ENCODE measurements at regions not wholly inside any gene's neighbourhood (a gene's known extent, or its start where the extent isn't known, plus 50 kb on each side); places are given as distances from the start of the nearest gene placed in this dataset.

DNA sequence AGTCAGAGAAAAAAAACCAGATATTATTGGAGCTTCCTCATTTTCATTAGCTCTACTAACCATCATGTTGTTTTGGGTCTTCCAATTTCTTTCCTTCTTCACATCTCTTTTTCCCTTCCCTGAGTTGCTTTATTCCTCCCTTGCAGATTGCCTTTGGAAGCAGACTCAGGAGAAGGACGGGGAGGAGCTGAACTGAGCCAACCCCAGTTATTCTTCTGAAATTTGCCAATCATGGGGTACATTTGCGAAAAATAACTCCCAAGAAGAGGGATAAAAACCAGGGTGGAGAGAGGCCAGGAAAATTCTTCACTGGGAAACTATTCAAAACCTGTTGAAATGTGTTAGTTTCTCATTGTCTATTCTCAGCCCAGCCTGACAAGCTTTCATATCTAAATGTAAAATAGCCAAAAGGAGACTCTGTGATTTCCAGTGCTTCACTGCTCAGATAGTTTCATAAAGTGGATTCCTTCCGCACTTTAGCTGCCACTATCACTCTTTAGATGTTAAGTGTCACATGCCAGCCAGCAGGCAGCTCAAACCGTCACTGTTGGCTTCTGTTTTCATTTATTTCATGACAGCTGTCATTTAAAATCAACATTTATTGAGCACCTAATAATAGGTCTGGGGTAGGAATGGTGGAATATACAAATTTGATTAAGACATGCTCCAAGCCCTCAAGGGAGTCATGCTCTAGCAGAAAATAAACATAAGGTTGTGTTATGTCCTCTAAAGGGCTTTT, 204.5 kb downstream of the SREK1 start:
- POLR2A ChIA-PET = no interaction called here
- DNase-seq = no peak
- Mint-ChIP-seq H3K4me3 (no peak overlapping the region), H3K27me3 (peaks cover 10 to 14% of the 10 kb centered on the region in 2 donors), H3K36me3 (no peaks in the 10 kb centered on the region), H3K9me3 (no peaks in the 10 kb centered on the region), H3K4me1 (no peaks in the 10 kb centered on the region), H3K27ac (no peak overlapping the region)
- CTCF ChIA-PET = interaction anchor here in 1 of 2 donors (1.3 kb wide), 1 partner anchor 42 kb away, joined by 3 read pairs; no protein-coding TSS in a partner anchor
- no peak for ATAC-seq (replicated peaks in 1 of 4)
- no CpG with 5 or more reads among the region's 4 CpGs for WGBS (ENCODE audit: insufficient coverage)
- Histone ChIP-seq H3K27ac (ENCODE audit: low read length) (no peak overlapping the region), H3K9me3 (no peaks in the 10 kb centered on the region), H3K4me3 (ENCODE audit: control insufficient read depth in 1 of 2, extremely low read depth in 1 of 2, low read length in 1 of 2) (no peak overlapping the region), H3K36me3 (ENCODE audit: control insufficient read depth in 2 of 2, extremely low read depth in 1 of 2, insufficient read depth in 1 of 2, low read length in 1 of 2) (no peaks in the 10 kb centered on the region), H3K4me1 (ENCODE audit: control insufficient read depth in 1 of 2, extremely low read depth in 1 of 2, insufficient read depth in 2 of 2, low read length in 2 of 2) (no peaks in the 10 kb centered on the region), H3K27me3 (replicated peaks in 1 of 2; ENCODE audit: control insufficient read depth in 2 of 2, extremely low read depth in 1 of 2, insufficient read depth in 2 of 2, low read length in 1 of 2) (no peaks in the 10 kb centered on the region)

DNA sequence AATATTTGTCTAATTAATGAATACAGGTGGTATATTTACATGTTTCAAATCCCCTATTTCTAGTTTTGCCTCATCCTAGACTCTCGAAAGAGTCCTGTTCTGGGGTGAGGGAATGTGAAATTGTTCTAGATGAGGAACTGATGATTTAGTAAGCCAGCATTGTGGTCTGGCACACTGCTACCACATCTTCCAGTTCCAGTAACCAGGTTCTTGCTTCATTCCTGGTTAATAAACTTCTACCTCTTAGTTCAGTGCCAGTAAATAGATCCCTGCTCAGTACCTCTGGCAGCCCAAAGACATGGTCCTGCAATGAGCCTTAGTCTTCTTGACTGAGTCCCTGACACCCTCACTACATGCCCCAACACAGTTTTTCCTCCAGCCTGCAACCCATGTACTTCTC, 207.7 kb downstream of the SREK1 start:
- Histone ChIP-seq H3K4me1 (ENCODE audit: control insufficient read depth in 1 of 2, extremely low read depth in 1 of 2, insufficient read depth in 2 of 2, low read length in 2 of 2) (no peaks in the 10 kb centered on the region), H3K27me3 (replicated peaks in 1 of 2; ENCODE audit: control insufficient read depth in 2 of 2, extremely low read depth in 1 of 2, insufficient read depth in 2 of 2, low read length in 1 of 2) (no peaks in the 10 kb centered on the region), H3K4me3 (ENCODE audit: control insufficient read depth in 1 of 2, extremely low read depth in 1 of 2, low read length in 1 of 2) (no peak overlapping the region), H3K9me3 (no peaks in the 10 kb centered on the region), H3K27ac (ENCODE audit: low read length) (no peak overlapping the region), H3K36me3 (ENCODE audit: control insufficient read depth in 2 of 2, extremely low read depth in 1 of 2, insufficient read depth in 1 of 2, low read length in 1 of 2) (no peaks in the 10 kb centered on the region)
- DNase-seq = no peak
- WGBS (ENCODE audit: insufficient coverage) = no CpG with 5 or more reads among the region's 1 CpG
- ATAC-seq (replicated peaks in 1 of 4) = no peak
- no peaks in the 10 kb centered on the region for H3K9me3 Mint-ChIP-seq
- POLR2A ChIA-PET = no interaction called here
- no peaks in the 10 kb centered on the region for H3K4me1 Mint-ChIP-seq
- no peak overlapping the region for H3K4me3 Mint-ChIP-seq
- CTCF ChIA-PET = no interaction called here
- peaks cover 10 to 22% of the 10 kb centered on the region in 2 donors for H3K27me3 Mint-ChIP-seq
- H3K27ac Mint-ChIP-seq = no peak overlapping the region
- H3K36me3 Mint-ChIP-seq = no peaks in the 10 kb centered on the region

DNA sequence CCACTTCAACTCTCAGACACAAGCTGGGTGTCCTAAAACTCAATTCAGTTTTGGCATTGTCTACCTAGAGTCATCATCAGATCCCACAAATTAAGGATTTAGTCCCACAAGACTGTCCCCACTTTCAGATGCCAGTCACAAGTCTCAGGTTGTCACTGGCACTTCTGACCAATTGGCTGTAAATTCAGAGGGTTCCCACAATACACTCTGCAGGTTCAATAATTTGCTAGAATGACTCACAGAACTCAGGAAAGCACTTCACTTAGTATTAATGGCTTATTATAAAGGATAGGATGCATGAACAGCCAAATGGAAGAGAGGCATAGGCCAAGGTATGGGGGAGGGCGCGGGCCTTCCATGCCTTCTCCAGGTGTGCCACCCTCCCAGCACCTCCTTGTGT, 209.1 kb downstream of the SREK1 start:
- ChIA-PET POLR2A (no interaction called here), CTCF (no interaction called here)
- Histone ChIP-seq H3K27ac (ENCODE audit: low read length) (no peak overlapping the region), H3K36me3 (ENCODE audit: control insufficient read depth in 2 of 2, extremely low read depth in 1 of 2, insufficient read depth in 1 of 2, low read length in 1 of 2) (no peaks in the 10 kb centered on the region), H3K4me3 (ENCODE audit: control insufficient read depth in 1 of 2, extremely low read depth in 1 of 2, low read length in 1 of 2) (no peak overlapping the region), H3K4me1 (ENCODE audit: control insufficient read depth in 1 of 2, extremely low read depth in 1 of 2, insufficient read depth in 2 of 2, low read length in 2 of 2) (no peaks in the 10 kb centered on the region), H3K27me3 (replicated peaks in 1 of 2; ENCODE audit: control insufficient read depth in 2 of 2, extremely low read depth in 1 of 2, insufficient read depth in 2 of 2, low read length in 1 of 2) (no peaks in the 10 kb centered on the region), H3K9me3 (no peaks in the 10 kb centered on the region)
- H3K9me3 Mint-ChIP-seq = no peaks in the 10 kb centered on the region
- DNase-seq (no peak), ATAC-seq (replicated peaks in 1 of 4) (no peak)
- H3K4me1 Mint-ChIP-seq = no peaks in the 10 kb centered on the region
- no peak overlapping the region for H3K4me3 Mint-ChIP-seq
- no CpG with 5 or more reads among the region's 2 CpGs for WGBS (ENCODE audit: insufficient coverage)
- no peak overlapping the region for H3K27ac Mint-ChIP-seq
- H3K36me3 Mint-ChIP-seq = no peaks in the 10 kb centered on the region
- H3K27me3 Mint-ChIP-seq = peaks cover 2 to 22% of the 10 kb centered on the region in 2 donors

DNA sequence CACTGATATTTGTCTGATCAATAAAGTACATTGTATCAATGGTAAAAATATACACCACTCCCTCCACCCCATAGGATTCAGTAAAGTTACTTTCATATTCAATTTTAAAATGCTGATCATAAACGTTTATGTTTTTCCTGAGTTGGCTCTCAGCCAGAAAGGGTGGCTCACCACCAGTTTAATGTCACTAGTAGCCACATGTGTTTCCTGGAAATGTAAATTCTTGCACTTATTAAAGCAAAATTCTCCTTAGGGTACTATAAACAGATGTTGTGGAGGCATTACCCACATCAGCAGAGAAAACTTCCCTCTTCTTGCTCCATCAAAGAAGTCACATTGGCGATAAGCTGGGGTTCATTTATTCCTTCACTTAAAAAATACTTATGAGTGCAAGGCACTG, 210.3 kb downstream of the SREK1 start:
- Mint-ChIP-seq H3K9me3 (no peaks in the 10 kb centered on the region), H3K4me1 (no peaks in the 10 kb centered on the region), H3K27ac (no peak overlapping the region), H3K4me3 (no peak overlapping the region), H3K36me3 (no peaks in the 10 kb centered on the region), H3K27me3 (peaks cover 0 to 19% of the 10 kb centered on the region in 2 donors)
- H3K4me1 ChIP-seq (ENCODE audit: control insufficient read depth in 1 of 2, extremely low read depth in 1 of 2, insufficient read depth in 2 of 2, low read length in 2 of 2) = no peaks in the 10 kb centered on the region
- H3K27ac ChIP-seq (ENCODE audit: low read length) = no peak overlapping the region
- no peaks in the 10 kb centered on the region for H3K9me3 ChIP-seq
- CTCF ChIA-PET = no interaction called here
- no peak for ATAC-seq (replicated peaks in 1 of 4)
- DNase-seq = no peak
- POLR2A ChIA-PET = no interaction called here
- H3K27me3 ChIP-seq (replicated peaks in 1 of 2; ENCODE audit: control insufficient read depth in 2 of 2, extremely low read depth in 1 of 2, insufficient read depth in 2 of 2, low read length in 1 of 2) = no peaks in the 10 kb centered on the region
- no peaks in the 10 kb centered on the region for H3K36me3 ChIP-seq (ENCODE audit: control insufficient read depth in 2 of 2, extremely low read depth in 1 of 2, insufficient read depth in 1 of 2, low read length in 1 of 2)
- 0% methylated on average over 1 of the region's 2 CpGs for WGBS (ENCODE audit: insufficient coverage)
- H3K4me3 ChIP-seq (ENCODE audit: control insufficient read depth in 1 of 2, extremely low read depth in 1 of 2, low read length in 1 of 2) = no peak overlapping the region

DNA sequence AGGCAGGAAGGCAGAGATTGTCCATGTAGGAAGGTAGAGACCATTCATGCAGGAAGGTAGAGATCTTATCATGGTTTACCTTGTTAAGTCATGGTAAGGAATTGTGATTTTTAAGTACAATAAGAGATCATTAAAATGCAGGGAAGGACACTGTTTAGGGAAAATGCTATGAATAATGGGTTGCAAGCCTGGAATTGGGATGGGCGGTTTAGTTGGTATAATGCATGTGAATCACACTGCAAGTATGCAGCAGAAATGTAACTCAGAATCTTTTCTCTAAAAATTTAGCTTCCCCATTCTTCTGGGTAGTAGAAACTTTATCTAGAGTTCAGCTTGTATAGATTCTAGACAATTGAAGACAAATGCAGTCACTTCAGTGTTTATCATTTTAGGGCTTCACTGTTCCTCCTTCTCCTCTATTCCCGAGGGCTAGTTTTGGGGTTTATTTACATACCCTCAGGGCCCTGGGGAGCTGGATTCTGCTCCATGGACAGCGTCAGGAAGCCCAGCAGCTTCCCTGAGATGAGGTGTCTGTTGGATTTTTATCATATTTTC, 212.0 kb downstream of the SREK1 start:
- WGBS (ENCODE audit: insufficient coverage) = no CpG with 5 or more reads among the region's 3 CpGs
- Mint-ChIP-seq H3K4me3 (no peak overlapping the region), H3K4me1 (no peaks in the 10 kb centered on the region), H3K36me3 (no peaks in the 10 kb centered on the region), H3K9me3 (no peaks in the 10 kb centered on the region), H3K27me3 (peaks cover 0 to 19% of the 10 kb centered on the region in 2 donors), H3K27ac (no peak overlapping the region)
- POLR2A ChIA-PET = no interaction called here
- Histone ChIP-seq H3K36me3 (ENCODE audit: control insufficient read depth in 2 of 2, extremely low read depth in 1 of 2, insufficient read depth in 1 of 2, low read length in 1 of 2) (no peaks in the 10 kb centered on the region), H3K27ac (ENCODE audit: low read length) (no peak overlapping the region), H3K27me3 (replicated peaks in 1 of 2; ENCODE audit: control insufficient read depth in 2 of 2, extremely low read depth in 1 of 2, insufficient read depth in 2 of 2, low read length in 1 of 2) (no peaks in the 10 kb centered on the region), H3K4me3 (ENCODE audit: control insufficient read depth in 1 of 2, extremely low read depth in 1 of 2, low read length in 1 of 2) (no peak overlapping the region), H3K9me3 (no peaks in the 10 kb centered on the region), H3K4me1 (ENCODE audit: control insufficient read depth in 1 of 2, extremely low read depth in 1 of 2, insufficient read depth in 2 of 2, low read length in 2 of 2) (no peaks in the 10 kb centered on the region)
- DNase-seq (no peak), ATAC-seq (replicated peaks in 1 of 4) (no peak)
- CTCF ChIA-PET = no interaction called here

DNA sequence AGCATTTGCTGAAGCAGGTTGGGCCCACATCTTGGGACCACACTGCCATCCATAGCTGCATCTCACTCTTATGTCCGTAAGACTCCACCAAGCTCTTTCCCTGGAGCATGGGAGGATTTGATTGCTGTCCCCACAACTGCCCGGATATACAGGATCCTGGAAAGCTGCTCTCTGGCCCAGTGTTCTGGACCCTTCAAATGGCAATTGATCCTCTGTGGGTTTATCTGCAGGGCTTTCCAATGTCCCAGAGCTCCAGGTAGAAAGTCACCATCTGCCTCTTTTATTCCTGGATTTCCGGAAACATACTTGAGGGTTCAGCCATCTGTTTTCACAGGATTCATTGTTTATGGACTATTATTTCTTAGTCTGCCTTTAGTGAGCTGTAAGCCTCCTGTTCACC, 214.6 kb downstream of the SREK1 start:
- H3K9me3 ChIP-seq = no peaks in the 10 kb centered on the region
- Mint-ChIP-seq H3K9me3 (no peaks in the 10 kb centered on the region), H3K27me3 (peaks cover 13 to 24% of the 10 kb centered on the region in 2 donors), H3K27ac (no peak overlapping the region), H3K36me3 (no peaks in the 10 kb centered on the region), H3K4me3 (no peak overlapping the region), H3K4me1 (no peaks in the 10 kb centered on the region)
- H3K4me3 ChIP-seq (ENCODE audit: control insufficient read depth in 1 of 2, extremely low read depth in 1 of 2, low read length in 1 of 2) = no peak overlapping the region
- no peaks in the 10 kb centered on the region for H3K27me3 ChIP-seq (replicated peaks in 1 of 2; ENCODE audit: control insufficient read depth in 2 of 2, extremely low read depth in 1 of 2, insufficient read depth in 2 of 2, low read length in 1 of 2)
- CTCF ChIA-PET = no interaction called here
- H3K36me3 ChIP-seq (ENCODE audit: control insufficient read depth in 2 of 2, extremely low read depth in 1 of 2, insufficient read depth in 1 of 2, low read length in 1 of 2) = no peaks in the 10 kb centered on the region
- DNase-seq = no peak
- H3K4me1 ChIP-seq (ENCODE audit: control insufficient read depth in 1 of 2, extremely low read depth in 1 of 2, insufficient read depth in 2 of 2, low read length in 2 of 2) = no peaks in the 10 kb centered on the region
- ATAC-seq (replicated peaks in 1 of 4) = no peak
- WGBS (ENCODE audit: insufficient coverage) = 94% methylated on average over 2 of the region's 3 CpGs
- H3K27ac ChIP-seq (ENCODE audit: low read length) = no peak overlapping the region
- POLR2A ChIA-PET = no interaction called here

DNA sequence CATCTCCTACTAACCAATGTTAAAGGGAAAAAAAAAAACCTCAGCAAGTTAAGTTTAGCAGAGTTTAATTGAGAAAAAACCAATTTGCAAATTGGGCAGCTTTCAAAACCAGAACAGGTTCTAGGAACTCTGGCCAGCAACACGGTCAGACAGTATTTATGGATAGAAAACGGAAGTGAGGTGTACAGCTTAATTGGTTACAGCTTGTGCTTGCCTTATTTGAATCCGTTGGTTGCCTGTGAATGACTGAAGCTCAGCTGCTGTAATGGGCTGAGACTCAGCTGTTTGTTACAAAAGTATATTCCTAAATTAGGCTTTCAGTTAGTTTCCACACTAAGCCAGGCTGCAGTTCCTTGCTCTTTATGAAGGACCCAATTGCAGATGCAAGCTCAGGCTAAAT, 217.0 kb downstream of the SREK1 start:
- H3K27me3 Mint-ChIP-seq = peaks cover 13 to 16% of the 10 kb centered on the region in 2 donors
- Histone ChIP-seq H3K9me3 (no peaks in the 10 kb centered on the region), H3K4me1 (ENCODE audit: control insufficient read depth in 1 of 2, extremely low read depth in 1 of 2, insufficient read depth in 2 of 2, low read length in 2 of 2) (no peaks in the 10 kb centered on the region), H3K27ac (ENCODE audit: low read length) (no peak overlapping the region), H3K36me3 (ENCODE audit: control insufficient read depth in 2 of 2, extremely low read depth in 1 of 2, insufficient read depth in 1 of 2, low read length in 1 of 2) (no peaks in the 10 kb centered on the region), H3K4me3 (ENCODE audit: control insufficient read depth in 1 of 2, extremely low read depth in 1 of 2, low read length in 1 of 2) (no peak overlapping the region), H3K27me3 (replicated peaks in 1 of 2; ENCODE audit: control insufficient read depth in 2 of 2, extremely low read depth in 1 of 2, insufficient read depth in 2 of 2, low read length in 1 of 2) (no peaks in the 10 kb centered on the region)
- ChIA-PET CTCF (no interaction called here), POLR2A (no interaction called here)
- no peak overlapping the region for H3K27ac Mint-ChIP-seq
- ATAC-seq (replicated peaks in 1 of 4) (no peak), DNase-seq (no peak)
- WGBS (ENCODE audit: insufficient coverage) = 60% methylated on average over 3 of the region's 3 CpGs
- H3K9me3 Mint-ChIP-seq = no peaks in the 10 kb centered on the region
- H3K4me3 Mint-ChIP-seq = no peak overlapping the region
- H3K36me3 Mint-ChIP-seq = no peaks in the 10 kb centered on the region
- no peaks in the 10 kb centered on the region for H3K4me1 Mint-ChIP-seq
